ENCODE measurements at regions not wholly inside any gene's neighbourhood (a gene's known extent, or its start where the extent isn't known, plus 50 kb on each side); places are given as distances from the start of the nearest gene placed in this dataset.
"Not testable (repeated sequence)": the region's sequence is repeated elsewhere in the genome, so short reads cannot be mapped to it uniquely, and the experiment has no call there.

DNA sequence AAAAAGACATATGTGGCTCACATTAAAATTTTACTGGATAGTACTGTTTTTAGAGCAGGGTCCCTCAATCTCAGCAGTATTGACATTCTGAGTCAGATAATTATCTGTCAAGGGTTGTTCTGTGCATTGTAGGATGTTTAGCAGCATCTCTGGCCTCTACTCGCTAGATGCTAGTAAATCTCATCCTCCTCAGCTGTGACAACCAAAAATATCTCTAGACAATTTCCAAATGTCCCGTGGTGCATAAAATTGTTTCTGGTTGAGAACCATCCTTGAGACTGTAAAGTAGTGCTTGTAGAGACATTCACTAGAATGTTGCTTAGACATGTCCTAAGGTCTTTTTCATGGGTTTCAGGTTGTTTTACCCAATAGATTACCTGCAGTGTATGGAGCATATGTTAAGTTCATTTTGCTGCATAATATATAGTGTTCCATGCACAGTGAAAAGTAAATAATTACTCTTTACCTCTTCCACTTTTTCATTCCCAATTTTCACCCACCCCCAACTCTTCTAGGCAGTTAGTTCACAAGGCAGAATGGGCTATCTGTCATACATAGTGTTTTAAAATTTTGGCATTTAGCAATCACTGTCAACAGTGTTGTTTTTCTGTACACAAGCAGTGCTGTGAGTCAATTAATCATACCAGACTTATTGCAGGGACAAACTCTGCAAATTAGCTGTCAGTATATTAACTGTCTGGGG lies 200.2 kb upstream of the SLC38A2 start:
- DNase-seq (ENCODE audit: low read depth): no peak

DNA sequence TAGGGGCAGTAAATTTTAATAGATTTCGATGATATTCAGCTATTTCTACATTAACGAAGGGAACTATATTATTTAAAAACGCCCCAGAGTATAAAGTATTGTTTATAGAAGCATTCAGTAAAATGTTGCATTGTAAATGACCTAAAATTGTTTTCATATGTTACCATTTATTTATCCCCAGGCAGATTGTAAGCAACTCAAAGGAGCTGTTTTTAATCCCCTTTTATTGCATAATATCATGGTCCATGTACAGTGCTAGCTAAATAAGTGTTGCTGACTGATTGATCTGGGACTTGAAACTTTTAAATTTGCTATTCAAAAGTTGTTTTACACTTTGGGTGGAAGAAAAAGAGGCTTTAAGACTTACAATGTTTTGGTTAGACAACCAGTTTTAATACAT lies 199.0 kb upstream of the SLC38A2 start:
- DNase-seq (ENCODE audit: low read depth): no peak

DNA sequence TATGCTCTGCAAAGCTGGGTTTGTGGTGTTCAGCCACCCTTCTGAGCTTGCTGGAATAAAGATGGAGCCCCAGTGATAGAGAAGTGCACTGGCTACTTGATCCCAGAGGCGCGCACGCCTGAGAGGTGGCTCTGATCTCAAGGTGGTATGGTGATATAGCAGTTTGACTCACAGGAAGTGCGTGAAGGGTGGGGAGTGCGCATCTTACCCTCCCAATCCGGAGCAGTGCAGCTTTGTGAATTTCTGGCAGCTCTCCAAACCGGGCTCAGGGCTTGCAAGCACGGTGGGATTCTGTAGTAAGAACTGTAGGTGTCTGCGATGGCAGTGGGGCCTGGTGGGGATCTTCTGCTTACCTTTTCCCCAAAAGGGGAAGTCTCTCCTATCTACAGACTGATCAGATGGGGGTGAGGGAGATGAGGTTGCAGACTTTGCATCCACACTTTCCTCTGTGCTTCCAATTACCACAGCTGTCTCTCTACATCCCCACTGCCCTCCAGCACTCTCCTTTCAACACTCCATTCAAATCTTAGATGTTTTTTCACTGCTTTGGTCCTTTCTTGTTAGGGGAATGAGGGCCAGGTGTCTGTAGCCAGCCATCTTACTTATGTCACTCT lies 197.4 kb upstream of the SLC38A2 start:
- DNase-seq (ENCODE audit: low read depth): no peak

DNA sequence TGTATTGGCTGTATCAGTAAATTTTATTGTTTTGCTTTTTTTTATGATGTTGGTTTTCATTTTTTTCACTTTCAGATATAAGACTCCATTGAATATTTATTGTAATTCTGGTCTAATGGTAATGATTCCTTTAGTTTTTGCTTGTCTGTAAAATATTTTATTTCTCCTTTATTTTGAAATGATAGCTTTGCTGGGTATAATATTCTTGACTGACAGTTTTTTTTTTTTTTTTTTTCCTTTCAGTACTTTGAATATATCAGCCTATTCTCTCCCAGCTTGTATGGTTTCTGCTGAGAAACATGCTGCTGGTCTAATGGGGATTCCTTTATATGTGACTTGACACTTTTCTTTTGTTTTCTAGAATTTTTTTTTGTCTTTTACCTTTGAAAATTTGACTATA lies 195.1 kb upstream of the SLC38A2 start:
- no peak for DNase-seq (ENCODE audit: low read depth)

DNA sequence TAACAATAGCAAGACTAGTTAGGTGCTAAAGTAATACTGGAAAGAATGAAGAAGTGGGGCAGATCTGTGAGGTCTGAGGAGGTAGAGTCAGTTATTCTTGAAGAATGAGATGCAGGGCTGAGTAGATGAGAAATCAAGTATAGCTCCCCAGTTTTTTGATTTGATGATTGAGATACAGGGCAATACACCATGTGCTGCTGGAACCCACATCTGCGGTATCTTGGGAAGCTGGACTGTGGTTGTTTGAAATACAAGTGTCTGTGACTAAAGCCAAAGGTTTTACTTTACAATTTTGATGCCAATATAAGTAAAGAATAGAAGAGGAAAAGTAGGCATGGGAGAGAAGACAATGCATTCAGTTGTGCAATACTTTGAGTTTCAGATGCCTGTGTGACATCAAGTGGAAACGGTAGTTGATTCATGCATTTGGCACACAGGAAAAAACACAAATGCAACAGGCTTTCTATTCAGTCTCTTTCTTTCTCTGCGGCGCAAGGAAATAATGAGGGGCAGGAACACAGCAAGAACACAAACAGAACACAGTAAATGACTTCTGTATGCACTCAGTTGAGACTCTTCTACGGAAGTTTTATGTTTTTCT lies 190.2 kb upstream of the SLC38A2 start:
- DNase-seq (ENCODE audit: low read depth): no peak

DNA sequence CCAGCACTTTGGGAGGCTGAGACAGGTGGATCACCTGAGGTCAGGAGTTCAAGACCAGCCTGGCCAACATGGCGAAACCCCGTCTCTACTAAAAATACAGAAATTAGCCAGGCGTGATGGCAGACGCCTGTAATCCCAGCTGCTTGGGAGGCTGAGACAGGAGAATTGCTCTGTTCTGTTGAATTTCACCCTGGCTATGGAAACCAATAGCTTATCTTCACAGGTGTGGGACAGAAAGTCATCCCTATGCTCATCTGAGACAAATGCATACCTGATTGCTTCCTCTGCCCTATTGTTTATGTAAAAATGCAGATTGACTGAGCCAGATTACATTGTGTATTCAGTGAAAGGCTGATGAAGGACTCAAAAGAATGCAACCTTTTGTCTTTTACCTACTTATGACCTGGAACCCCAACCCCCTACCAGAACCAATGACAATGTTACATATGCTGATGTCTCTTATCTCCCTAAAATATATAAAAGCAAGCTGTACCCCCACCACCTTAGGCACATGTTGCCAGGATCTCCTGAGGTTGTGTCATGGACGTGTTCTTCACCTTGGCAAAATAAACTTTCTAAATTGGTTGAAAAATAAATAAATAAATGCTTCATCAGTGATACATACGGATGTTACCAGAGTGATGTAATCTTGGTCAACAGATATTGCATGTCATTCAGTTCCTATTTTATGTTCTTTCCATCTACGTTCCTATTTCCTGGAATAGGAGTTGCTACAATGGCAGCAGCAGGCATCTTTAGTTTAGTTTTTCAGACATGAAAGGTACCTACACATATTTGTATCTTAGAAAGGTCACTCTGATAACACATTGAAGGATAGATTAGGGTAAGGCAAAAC lies 189.4 kb upstream of the SLC38A2 start:
- not testable (repeated sequence) for DNase-seq (ENCODE audit: low read depth)

DNA sequence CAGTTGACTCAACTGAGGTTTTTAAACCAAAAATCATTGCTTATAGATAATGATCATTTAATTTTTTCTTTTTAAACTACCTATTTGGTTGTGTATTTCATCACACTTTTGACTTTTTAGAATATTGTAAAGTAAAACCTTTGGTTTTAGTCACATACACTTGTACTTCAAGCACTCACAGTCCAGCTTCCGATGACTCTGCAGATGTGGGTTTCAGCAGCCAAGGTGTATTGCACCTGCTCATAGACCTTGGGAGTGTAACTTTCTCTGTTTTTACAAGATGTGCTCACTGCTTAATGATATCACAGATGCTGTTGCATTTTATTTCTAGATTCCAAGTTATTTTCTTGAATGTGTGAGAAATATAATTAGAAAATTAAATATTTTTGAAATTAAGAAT lies 188.3 kb upstream of the SLC38A2 start:
- DNase-seq (ENCODE audit: low read depth): no peak

DNA sequence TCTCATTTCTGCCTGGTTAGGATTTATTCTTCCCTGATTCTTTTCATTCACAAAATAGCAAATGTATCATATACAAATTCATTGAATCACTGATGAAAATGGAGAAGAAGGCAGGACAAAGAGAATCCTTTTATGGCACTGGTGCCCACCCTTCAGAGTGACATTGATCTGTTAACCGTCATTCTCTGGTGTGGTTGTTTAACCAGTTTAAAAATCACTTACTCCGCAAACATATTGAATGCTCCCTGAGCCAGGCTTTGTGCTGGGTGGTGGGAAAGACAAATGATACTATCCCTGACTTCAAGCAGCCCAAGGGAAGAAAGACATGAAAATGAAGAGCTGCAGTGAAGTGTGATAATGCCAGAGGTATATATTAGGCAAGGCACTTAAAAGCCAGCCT lies 187.5 kb upstream of the SLC38A2 start:
- no peak for DNase-seq (ENCODE audit: low read depth)

DNA sequence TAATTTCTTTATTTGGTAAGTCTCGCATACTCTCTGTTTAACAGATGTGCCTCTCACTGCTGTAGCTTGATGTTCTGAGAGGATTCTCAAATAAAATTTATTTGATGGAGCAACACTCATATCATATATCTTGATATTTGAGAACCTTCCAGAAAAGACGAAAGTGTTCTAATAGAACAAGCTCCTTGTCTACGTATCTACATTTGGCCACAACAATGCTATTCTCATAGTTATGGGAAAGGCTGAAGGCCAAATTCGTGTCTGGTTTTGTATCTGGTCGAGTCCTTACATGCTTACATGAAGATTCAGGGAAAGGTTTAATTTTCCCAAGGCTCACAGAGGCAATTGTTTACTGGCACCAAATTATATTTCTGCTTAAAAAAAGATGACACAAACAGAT lies 186.7 kb upstream of the SLC38A2 start:
- DNase-seq (ENCODE audit: low read depth): no peak

DNA sequence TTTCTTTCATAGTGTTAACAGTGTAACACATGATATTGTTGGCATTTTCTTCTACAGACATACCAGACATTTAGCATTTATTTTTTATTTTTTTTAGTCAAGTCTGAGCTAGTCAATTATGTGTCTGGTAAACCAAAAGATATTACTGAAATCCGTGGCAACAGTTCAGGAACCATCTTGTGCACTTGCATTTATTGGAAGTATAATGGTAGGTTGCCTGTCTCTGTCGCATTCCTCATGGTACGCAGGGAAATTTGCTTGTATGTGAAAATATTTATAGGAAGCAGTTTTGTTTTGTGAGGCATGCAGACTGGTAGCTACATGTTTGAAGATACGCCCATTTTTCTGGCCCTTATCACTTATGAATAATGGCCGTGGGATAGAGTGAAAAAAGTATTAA lies 186.1 kb upstream of the SLC38A2 start:
- DNase-seq (ENCODE audit: low read depth): no peak

DNA sequence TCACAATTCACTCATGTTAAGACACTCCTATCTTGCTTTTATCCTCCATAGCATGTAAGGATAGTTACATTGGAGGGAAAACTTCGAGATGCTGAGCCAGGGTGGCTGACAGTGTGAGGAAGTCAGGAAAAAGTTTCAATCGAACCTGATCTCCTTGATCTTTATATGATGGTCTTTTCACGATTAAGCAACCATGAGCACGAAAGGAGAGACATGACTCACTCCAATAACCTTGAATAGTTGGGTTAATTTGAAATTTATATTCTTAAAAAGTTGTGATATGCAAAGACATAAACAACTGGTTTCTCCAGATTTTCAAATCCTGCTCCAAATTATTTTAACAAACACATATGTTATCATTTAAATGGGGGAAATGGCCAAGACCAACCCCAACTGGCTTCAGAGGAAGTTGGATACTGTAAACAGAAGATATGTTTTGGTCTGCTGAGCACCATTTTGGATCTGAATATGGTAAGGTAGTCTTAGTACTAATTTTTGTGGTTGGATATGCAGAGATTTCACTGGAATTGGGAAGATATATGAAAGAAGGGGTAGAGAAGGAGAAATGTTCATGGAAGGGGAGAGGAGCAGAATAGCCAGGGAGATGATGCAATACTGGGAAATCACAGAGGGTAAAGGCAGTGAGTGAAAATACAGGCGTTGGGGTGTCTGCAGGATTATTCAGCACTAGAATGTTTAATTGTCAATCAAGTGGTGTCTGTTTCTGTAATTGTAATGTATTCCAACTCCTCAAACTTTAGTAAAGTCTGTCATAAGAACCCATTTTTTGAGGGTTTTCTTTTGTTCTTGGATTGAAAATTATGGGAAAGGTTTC lies 185.2 kb upstream of the SLC38A2 start:
- DNase-seq (ENCODE audit: low read depth): no peak

DNA sequence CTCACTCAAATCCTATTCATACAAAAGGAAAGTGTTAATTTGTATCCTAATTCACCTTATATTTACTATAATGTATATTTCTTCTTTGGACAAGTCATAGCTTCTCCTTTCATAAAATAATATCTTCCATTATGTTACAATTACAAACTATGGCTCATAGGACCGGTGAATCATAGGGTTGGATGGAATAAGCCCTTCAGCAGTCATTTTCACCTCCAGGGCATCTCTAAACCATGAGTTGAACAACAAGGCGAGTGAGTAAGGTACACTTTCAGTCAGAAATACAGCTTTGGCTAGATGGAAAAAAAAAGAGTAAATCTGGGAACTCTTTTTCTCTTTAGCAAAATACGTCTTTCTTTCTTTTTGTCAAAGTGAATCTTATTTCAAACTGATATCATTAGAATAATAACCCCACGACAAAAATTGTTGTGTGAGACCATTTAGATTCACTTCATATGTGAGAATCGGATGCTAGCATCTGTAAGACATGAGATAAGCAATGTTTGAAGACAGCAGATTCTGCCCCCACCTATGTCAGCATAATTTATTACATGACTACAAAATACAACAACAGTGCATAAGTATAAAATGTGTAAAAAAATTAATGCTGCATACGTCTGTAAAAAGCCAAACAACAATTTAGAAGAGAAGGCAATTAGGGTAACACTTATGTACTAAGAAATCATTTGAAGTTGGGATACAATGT lies 184.4 kb upstream of the SLC38A2 start:
- no peak for DNase-seq (ENCODE audit: low read depth)

DNA sequence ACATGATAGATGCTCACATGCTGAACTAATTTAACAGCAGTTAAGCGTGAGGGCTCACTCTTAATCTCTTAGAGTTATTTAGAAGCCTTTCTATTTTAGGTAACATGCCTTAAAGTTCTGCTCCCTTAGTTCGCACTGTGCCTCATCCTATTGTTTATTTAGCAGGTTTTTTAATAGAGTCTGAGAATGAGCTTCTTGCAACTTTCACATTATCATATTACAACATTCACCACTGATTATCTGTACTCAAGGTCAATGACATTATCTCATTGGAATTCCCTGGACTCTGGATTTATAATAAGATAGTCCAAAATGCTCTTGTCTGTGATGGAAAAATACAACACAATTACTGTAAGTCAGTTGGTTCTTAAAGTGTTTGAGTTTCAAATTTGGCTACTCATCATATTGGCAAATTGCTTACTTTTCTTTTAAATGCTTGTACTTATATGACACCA lies 183.6 kb upstream of the SLC38A2 start:
- no peak for DNase-seq (ENCODE audit: low read depth)

DNA sequence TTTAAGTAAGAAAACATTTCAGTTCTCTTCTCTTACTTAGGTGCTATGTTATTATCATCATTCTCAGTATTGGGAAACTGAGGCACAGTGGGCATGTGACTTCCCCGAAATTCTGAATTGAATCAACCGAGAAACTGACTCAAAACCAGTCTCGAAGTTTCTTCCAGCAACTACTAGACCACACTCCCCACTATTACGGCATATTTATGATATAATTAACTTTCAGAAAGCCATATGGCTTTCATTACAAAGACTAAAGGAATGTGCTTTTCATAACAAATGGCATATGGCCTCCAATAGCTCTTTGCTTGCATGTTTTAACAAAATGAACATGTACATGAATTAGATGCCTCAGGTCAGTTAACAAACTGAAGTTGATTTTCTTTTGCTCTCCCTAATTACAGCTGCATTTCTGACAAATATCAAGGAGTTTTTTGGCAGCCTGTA lies 182.9 kb upstream of the SLC38A2 start:
- no peak for DNase-seq (ENCODE audit: low read depth)

DNA sequence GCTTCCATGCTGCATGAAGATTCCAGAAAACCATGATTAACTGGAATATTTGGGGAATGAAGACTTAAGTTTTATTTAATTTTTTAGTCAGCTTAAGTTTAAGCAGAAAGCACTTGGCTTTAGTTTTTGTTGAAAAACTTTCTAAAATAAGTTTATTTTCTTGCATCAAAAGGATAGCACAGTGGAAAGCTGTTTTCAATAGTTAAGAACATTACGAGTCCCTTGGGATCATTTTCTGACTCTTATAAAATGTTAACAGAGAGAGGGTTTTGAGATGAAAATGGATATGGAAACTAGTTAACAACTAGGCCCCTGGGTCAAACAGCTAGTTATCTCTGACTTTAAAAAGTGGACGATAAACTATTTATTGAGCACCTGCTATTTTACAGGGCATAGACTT lies 181.9 kb upstream of the SLC38A2 start:
- no peak for DNase-seq (ENCODE audit: low read depth)

DNA sequence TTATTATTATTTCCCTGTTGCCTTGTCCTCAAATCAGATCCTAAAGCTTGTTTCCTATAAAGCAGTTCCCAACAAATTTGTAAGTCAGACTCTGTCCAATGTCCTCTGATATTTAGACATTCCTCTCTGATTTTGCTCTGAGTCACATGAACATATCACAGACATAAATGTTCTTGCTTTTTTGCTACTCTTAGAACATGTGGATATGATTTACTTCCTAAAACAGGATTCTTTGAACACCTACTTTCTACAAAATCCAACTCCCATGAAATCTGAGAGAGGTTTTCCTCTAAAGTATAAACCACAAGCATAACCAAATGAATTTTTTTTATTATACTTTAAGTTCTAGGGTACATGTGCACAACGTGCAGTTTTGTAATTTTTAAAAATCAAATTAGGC lies 181.3 kb upstream of the SLC38A2 start:
- DNase-seq (ENCODE audit: low read depth): no peak

DNA sequence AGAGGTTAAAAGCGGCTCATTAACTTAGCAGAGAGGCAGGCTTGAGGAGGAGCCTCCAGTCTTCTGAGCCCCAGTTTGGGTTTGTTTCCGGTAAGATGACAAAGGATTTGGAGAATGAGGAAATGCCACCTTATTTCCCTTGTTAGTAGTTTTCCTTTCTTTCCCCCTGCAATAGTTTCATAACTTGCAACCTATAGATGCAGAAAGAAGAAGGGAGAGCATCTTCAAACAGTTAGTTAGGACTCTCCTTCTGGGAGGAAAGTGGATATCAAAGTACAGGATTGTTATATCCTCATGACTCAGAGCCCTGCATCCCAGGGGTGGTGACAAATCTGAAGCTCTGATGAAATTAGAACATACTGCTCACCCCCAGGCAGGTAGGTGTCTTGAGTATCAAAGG lies 180.7 kb upstream of the SLC38A2 start:
- no peak for DNase-seq (ENCODE audit: low read depth)

DNA sequence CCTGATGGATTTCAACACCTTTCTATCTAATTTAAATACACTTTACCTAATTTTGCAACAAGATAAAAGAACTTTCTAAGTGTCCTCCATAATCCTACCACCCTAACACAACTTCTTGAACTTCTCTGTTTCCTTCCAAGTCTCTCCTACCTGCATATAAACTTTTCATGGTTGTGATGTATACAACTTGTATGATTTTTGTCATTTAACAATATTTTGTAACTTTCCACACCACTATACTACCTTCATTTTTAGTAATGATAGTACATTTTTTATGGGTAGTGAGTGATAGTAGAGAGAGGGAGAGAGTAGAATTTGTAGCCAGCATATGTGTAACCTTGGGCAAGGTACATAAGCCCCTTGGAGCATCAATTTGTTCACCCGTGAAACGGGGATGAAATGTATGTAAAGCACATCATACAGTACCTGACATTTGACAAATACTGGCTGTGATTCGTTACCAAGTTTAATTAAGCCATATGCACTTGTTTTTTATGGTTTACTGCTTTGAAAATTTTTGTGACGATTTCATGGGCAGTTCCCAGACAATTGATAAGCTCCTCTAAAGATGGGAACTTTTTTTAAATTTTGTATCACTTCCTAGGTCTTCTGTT lies 177.8 kb upstream of the SLC38A2 start:
- DNase-seq (ENCODE audit: low read depth): no peak

DNA sequence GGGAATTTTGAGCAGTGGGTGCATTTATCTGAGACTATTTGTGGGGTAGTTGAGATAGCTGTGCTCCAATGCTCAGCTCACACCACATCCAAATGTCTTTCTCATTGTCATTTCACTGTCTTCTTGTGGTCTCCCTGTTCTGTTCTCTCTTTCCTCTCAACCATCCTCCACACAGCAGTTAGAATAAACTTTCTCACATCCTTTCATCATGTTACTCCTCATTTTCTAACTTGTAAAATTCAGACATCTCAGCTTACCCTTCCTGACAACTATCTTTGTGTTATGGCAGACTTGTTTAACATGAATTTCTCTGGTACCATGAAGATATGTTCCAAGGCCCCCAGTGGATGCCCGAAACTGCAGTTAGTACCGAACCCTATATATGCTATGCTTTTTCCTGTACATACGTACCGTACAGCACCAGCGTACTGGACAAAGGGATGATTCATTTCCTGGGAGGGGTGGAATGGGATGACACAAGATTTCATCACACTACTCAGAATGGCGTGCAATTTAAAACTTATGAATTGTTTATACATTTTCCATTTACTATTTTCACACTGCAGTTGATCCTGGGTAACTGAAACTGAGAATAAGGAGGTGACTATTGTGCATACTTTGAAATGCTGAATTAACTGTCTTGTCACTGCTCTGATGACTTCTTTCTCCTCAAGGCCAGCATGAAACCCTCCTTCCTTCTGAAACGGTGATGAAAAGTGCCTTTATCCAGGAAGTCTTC lies 177.1 kb upstream of the SLC38A2 start:
- no peak for DNase-seq (ENCODE audit: low read depth)

DNA sequence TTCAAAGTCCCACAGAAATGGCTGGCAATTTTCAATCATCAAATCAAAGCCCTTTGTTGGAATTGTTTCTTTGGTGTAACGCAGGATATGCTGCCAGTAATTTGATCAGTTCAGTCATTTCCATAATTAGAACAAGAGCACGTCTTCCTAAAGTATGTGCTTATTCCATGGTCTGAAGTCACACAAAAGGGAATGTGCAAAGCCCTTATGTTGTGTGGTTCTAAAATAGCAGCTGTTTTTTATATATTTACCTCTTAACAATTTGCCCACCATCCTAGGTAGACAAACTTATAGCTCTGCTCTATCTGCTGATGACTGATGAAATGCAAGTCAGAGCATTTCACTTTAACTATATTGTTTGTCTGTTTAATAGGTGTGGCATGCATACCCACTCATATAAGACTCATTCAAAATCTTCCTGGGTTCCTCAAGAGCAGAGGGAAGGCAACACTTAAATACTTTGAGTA lies 176.1 kb upstream of the SLC38A2 start:
- no peak for DNase-seq (ENCODE audit: low read depth)

Measured in activated T-cell treated with anti-CD3 and anti-CD28 coated beads for 1 hour (primary cell).